Thoracic aorta (tissue), 2 donors: ENCODE measurements at regions not wholly inside any gene's neighbourhood (a gene's known extent, or its start where the extent isn't known, plus 50 kb on each side); places are given as distances from the start of the nearest gene placed in this dataset.

Experiments
- ATAC-seq: fragments of 150-250 bp; one replicate; pipeline ENCODE4 v1.8.0; 2017; ENCODE audit warnings: low read depth; ENCODE audit not compliant: insufficient number of reproducible peaks, low FRiP score
- DNase-seq: peaks from one replicate; pipeline ENCODE4 v3.0.0-alpha.2; 2020; ENCODE audit warnings: low spot score
- H3K27ac ChIP-seq, 2 donors: fragments of 200-600 bp; sonication (generic); 1 replicate in 1 of 2; 2 replicates in 1 of 2; pipeline ENCODE4 v1.5.1; 2016; ENCODE audit warnings: mild to moderate bottlenecking in 2 of 2, moderate library complexity in 2 of 2
- H3K27me3 ChIP-seq: fragments of 200-600 bp; sonication (generic); replicated peaks from 2 replicates; pipeline ENCODE4 v1.6.0; 2016; ENCODE audit warnings: mild to moderate bottlenecking; ENCODE audit not compliant: insufficient read depth
- H3K36me3 ChIP-seq: fragments of 200-600 bp; sonication (generic); one replicate; pipeline ENCODE4 v1.5.1; 2016
- H3K4me1 ChIP-seq, 2 donors: fragments of 200-600 bp; sonication (generic); 1 replicate in 1 of 2; 2 replicates in 1 of 2; pipeline versions ENCODE4 v1.5.1 to v1.6.0; 2016; ENCODE audit warnings: low read depth in 2 of 2, mild to moderate bottlenecking in 1 of 2; ENCODE audit not compliant: control insufficient read depth in 1 of 2
- H3K4me3 ChIP-seq: fragments of 200-600 bp; sonication (generic); 2 replicates; pipeline ENCODE4 v1.5.1; 2016; ENCODE audit warnings: mild to moderate bottlenecking
- H3K9me3 ChIP-seq: fragments of 200-600 bp; sonication (generic); 2 replicates; pipeline ENCODE4 v1.5.1; 2016
- CTCF ChIP-seq: fragments of 200-600 bp; sonication (generic); IDR thresholded peaks from one replicate; pipeline ENCODE4 v1.5.1; 2019; ENCODE audit warnings: antibody characterized with exemption

- H3K27ac ChIP-seq, result no peak overlapping the region
Measured at GRCh38 chr17:412211-413015, 59.8 kb upstream of the RPH3AL start.

GRCh38 chr17:411421-412120 lies 59.0 kb upstream of the RPH3AL start:
- H3K27ac ChIP-seq, result no peak overlapping the region
- no peaks in the 10 kb centered on the region for H3K36me3 ChIP-seq
- no peak for DNase-seq
- no peaks in the 10 kb centered on the region for H3K27me3 ChIP-seq
- TF ChIP-seq CTCF, result no peak
- no peaks in the 10 kb centered on the region for H3K9me3 ChIP-seq
- H3K4me3 ChIP-seq, result no peak overlapping the region
- H3K4me1 ChIP-seq, result peaks cover 3 to 15% of the 10 kb centered on the region in 2 donors
- ATAC-seq, result no peak

More at GRCh38 chr17:412211-413015, 59.8 kb upstream of the RPH3AL start:
- no peaks in the 10 kb centered on the region for H3K27me3 ChIP-seq
- peaks cover 3 to 15% of the 10 kb centered on the region in 2 donors for H3K4me1 ChIP-seq
- H3K9me3 ChIP-seq, result no peaks in the 10 kb centered on the region
- DNase-seq (no peak), ATAC-seq (no peak)
- peak; percentile 67 for TF ChIP-seq CTCF
- H3K4me3 ChIP-seq, result no peak overlapping the region
- no peaks in the 10 kb centered on the region for H3K36me3 ChIP-seq

- H3K9me3 ChIP-seq, result no peaks in the 10 kb centered on the region
- H3K4me1 ChIP-seq, result peaks cover 3 to 15% of the 10 kb centered on the region in 2 donors
- no peaks in the 10 kb centered on the region for H3K36me3 ChIP-seq
- H3K27ac ChIP-seq, result no peak overlapping the region
- TF ChIP-seq CTCF, result no peak
- no peak for ATAC-seq
- H3K27me3 ChIP-seq, result no peaks in the 10 kb centered on the region
- DNase-seq, result no peak
- peak overlapping the region; percentile 78 for H3K4me3 ChIP-seq
Measured at GRCh38 chr17:410543-411401, 58.2 kb upstream of the RPH3AL start.

- ATAC-seq (peak; percentile 99), DNase-seq (peak; percentile 99)
- Histone ChIP-seq H3K27me3 (no peaks in the 10 kb centered on the region), H3K36me3 (no peaks in the 10 kb centered on the region), H3K27ac (no peak overlapping the region), H3K4me1 (peaks cover 3 to 15% of the 10 kb centered on the region in 2 donors), H3K4me3 (peak overlapping the region; percentile 78), H3K9me3 (no peaks in the 10 kb centered on the region)
- TF ChIP-seq CTCF, result no peak
Measured at GRCh38 chr17:409848-410542, 57.4 kb upstream of the RPH3AL start.
